SK-MEL-5 (cell line): ENCODE measurements at regions not wholly inside any gene's neighbourhood (a gene's known extent, or its start where the extent isn't known, plus 50 kb on each side); places are given as distances from the start of the nearest gene placed in this dataset.
"Not testable (repeated sequence)": the region's sequence is repeated elsewhere in the genome, so short reads cannot be mapped to it uniquely, and the experiment has no call there.

ENCODE experiments used
- DNase-seq: peaks from one replicate; pipeline ENCODE4 v3.0.0-alpha.2; 2016; ENCODE audit warnings: low read depth, low spot score
- in situ Hi-C: cut with HindIII; loops from 2 replicates; pipeline ENCODE4 v1.10.0; 2016; ENCODE audit warnings: low sequenced_read_pairs, high pct_unique_total_duplicates, low pct_unique_long_range_greater_than_20kb

GRCh38 chr16:88205482-88205881 is 177.3 kb upstream of the ZNF469 start:
- in situ Hi-C loops, DNase-seq: not testable (repeated sequence)

GRCh38 chr16:88206006-88206405 is 176.8 kb upstream of the ZNF469 start:
- in situ Hi-C loops, DNase-seq: not testable (repeated sequence)

GRCh38 chr16:88206516-88206915 is 176.2 kb upstream of the ZNF469 start:
- DNase-seq, in situ Hi-C loops: not testable (repeated sequence)

GRCh38 chr16:88208112-88208511 is 174.6 kb upstream of the ZNF469 start:
- in situ Hi-C loops = no loop called here
- DNase-seq = no peak

- DNase-seq, in situ Hi-C loops: not testable (repeated sequence)
Measured at GRCh38 chr16:88208776-88209175, 174.0 kb upstream of the ZNF469 start.

- in situ Hi-C loops, DNase-seq: not testable (repeated sequence)
Measured at GRCh38 chr16:88209579-88209978, 173.2 kb upstream of the ZNF469 start.

GRCh38 chr16:88213937-88214336 is 168.8 kb upstream of the ZNF469 start:
- in situ Hi-C loops, DNase-seq: not testable (repeated sequence)

- DNase-seq, in situ Hi-C loops: not testable (repeated sequence)
Measured at GRCh38 chr16:88221001-88221761, 161.6 kb upstream of the ZNF469 start.

GRCh38 chr16:88223696-88224095 is 159.1 kb upstream of the ZNF469 start:
- DNase-seq, in situ Hi-C loops: not testable (repeated sequence)

GRCh38 chr16:88224131-88224898 is 158.4 kb upstream of the ZNF469 start:
- in situ Hi-C loops, DNase-seq: not testable (repeated sequence)

GRCh38 chr16:88225640-88226230 is 157.0 kb upstream of the ZNF469 start:
- DNase-seq = not testable (repeated sequence)

GRCh38 chr16:88226302-88226701 is 156.5 kb upstream of the ZNF469 start:
- in situ Hi-C loops, DNase-seq: not testable (repeated sequence)

More at GRCh38 chr16:88225640-88226230, 157.0 kb upstream of the ZNF469 start:
- in situ Hi-C loops = not testable (repeated sequence)

GRCh38 chr16:88227026-88227721 is 155.6 kb upstream of the ZNF469 start:
- DNase-seq, in situ Hi-C loops: not testable (repeated sequence)

- in situ Hi-C loops, DNase-seq: not testable (repeated sequence)
Measured at GRCh38 chr16:88227722-88228482, 154.9 kb upstream of the ZNF469 start.

GRCh38 chr16:88228751-88229150 is 154.0 kb upstream of the ZNF469 start:
- DNase-seq, in situ Hi-C loops: not testable (repeated sequence)

- DNase-seq, in situ Hi-C loops: not testable (repeated sequence)
Measured at GRCh38 chr16:88229710-88230109, 153.0 kb upstream of the ZNF469 start.
